ENCODE measurements at regions not wholly inside any gene's neighbourhood (a gene's known extent, or its start where the extent isn't known, plus 50 kb on each side); places are given as distances from the start of the nearest gene placed in this dataset.

DNA sequence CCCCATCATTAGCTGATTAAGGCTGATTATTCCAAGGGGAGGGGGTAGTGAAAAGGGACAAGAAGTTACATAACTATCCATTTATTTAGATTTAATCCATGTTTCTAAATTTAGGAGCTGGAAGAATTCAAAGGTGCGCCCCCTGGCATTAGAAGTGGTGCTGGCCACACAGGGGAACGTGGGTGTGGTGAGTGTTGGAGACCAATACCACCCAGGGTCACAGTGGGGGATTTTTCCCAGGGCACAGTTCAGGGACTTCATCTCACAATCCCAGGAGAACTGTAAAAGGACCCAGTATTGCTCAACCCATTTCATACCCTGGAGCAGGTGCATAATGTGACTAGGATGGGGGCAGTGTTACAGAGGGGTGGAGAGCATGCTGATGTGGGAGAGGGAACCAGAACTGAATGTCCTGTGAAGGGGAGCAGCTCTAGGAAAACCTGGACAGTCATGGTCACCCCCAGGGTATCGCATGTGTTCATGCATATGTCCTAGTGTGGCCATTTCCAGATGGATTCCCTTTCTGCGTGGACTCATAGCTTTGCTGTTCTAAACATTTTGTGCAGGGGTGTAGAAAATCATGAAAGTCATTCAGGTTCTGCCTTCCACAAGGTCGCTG is 110.3 kb downstream of the LSM3 start:
- no peak for DNase-seq

DNA sequence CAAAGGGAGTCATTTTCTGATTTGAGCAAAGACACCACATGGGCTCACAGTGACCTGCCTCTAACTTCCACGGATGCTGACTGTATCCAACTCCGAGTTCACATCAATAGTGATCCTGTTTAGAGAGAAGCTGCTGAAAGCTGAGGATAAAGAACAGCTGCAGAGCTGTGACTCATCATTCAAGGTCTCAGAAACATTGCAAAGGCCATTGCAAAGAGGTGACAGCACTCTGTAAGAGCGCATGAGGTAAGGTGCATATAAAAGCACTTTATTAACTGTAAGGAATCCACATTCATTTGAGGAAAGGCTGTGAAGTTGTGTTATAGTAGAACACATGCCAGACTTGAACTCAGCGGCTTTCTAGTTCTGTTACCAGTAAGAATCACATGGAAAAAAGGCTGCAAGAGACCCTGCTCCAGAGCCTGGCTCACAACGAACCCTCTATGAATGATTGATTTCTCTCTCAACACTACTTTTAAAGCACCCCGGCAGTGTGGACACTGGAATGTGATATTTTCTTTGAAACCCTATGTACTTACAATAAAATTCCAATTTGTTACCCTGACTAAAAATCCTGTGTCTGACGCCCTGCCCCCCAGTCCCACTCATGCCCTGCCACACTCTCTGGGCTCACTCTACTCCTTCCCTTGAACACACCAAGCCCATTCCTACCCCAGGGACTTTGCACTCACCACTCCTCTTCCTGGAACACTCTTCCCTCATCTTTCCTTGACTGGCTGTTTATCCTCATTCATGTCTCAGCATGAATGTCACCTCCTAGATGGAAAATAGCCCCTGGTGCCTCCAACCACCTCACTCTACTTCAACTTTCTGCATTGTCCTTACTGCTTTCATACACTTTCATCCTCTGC is 111.2 kb downstream of the LSM3 start:
- DNase-seq = no peak

DNA sequence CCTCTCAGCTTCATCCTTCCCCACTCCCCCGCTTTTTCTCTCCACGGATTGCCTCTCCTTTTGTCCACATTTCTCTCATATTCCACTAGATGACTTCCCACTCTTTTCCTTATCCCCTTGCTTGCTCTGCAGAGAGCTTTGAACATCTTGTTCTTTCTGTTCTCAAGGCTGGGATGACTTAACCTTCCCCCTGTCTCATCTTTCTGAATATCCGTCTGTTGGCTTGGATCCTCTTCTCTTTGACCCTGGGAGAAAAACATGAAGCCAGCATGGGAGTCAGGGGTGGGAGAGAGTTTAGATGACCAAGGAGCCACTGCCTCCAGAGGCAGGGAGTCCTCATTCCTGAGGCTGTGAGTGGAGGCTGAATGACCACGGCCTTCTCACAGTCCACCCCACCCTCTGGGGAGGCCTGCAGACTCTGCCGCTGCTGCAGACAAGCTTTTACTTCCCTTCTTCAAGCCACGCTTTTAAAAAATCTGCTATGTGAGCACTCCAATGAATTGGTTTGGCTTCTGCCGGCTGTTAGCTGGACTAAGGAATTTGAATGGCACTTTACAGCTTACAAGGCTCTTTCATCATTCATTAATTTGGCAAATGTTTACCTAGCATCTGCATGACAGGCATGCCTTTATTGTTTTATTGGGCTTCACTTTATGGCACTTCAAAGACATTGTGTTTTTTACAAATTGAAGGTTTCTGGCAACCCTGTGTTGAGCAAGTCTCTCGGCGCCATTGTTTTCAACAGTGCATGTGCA is 111.6 kb upstream of the SLC6A6 start:
- DNase-seq = peak; percentile 22

DNA sequence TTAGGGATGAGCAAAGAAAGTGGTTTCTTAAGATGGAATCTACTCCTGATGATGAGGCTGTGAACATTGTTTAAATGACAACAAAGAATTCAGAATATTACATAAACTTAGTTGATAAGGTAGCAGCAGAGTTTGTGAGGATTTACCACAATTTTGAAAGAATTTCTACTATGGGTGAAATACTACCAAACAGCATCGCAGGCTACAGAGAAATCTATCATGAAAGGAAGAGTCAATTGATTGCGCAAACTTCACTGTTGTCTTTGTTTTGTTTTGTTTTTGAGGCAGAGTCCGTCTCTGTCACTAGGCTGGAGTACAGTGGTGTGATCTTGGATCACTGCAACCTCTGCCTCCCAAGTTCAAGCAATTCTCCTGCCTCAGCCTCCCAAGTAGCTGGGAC is 107.4 kb upstream of the SLC6A6 start:
- DNase-seq = no peak

DNA sequence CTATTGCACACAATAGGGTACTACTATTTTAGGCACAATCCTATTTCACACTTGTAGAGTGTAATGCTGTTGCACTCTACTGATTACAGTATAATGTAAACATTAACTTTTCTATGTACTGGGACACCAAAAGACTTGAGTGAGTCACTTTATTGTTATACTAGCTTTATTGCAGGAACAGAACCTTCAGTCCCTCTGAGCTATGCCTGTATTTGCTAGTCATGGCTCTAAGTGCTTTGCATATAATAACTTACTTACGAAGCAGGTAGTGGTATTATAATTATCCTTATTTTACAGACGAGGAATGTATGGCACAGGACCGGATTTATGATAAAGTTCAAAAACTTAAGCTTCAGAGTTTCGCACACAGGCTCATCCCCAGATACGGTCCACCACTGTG is 106.6 kb upstream of the SLC6A6 start:
- DNase-seq = no peak

DNA sequence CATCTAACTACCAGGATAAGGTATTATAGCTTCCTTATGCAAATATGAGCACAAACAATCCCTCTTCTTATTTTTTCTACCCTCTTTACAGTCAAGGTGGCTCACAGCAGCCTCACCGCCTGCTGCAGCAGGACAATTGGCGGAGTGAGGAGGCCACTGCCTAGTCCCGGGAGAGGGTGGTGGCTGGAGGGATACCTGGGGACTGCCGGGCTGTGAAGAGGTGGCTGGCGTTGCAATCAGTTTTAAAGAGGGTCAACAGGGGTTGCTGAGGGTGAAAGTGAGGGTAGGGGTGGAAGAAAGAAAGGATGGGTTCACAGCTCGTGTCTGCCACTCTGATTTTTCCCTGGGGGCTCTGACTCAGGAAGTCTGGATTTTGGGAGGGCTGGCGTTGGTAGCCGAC is 105.1 kb upstream of the SLC6A6 start:
- no peak for DNase-seq

DNA sequence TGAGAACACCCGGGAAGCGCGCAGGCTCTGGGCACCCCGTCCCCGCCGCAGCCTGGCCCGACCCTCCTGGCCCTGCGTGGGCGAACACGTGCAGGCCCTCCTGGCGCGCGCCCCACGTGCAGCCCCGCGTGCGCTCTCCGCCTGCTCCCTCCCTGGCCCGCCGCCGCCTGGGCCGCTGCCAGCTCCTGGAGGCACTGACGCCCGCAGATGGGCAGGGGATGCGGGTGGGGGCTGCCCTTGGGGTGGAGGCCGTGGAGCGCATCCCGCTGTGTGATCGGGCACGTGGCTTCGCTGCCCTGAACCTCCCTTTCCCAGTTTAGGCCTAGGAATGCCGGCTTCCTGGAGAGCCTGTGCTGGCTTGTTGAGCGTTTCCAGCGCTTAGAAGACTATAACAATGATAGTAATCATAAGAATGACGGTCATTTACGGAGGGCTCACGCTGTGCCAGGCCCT is 104.6 kb upstream of the SLC6A6 start:
- DNase-seq = no peak

DNA sequence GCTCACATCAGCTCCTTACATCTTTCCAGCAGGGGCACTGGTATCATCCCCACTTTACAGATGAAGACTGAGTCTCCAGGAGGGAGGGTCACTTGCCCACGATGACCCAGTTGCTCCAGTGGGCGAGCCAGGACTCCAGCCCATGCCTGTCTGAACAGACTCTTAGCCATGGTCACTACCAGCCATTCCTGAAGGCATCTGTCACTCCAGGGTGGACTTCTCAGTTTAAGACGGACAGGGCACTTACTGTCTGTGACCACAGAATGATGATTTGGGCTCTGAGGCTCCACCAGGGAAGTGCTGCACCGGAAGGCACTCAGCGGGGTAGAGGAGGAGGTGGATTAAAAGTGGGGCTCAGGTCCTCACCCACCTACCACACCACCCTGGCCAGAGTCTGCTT is 104.0 kb upstream of the SLC6A6 start:
- DNase-seq = no peak

DNA sequence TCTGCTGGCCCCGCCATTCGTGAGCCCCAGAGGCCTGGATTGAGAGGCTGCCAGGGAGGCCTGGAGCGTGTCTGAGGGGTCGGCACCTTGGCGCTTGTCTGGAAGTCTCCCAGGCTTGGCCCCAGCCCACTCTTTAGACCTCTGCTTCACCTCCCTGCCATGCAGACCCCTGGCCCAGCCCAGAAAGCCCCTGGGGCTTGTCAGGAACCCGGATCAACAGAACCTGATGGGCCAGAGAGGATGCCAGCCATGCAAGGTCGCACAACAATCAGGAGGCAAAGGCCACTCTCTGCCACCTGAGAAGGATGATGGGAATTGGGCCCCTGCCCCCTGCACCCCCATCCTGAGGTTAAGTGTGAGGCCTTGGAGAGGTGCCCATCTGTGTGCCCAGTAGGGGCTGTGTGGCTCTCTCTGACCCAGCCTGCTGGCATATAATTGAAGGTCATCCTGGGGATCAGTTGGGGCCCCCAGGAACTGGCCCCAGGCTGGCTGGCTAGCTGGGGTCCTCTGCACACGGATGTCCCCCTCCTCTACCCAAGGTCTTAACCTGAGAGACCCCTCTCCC is 103.3 kb upstream of the SLC6A6 start:
- no peak for DNase-seq

DNA sequence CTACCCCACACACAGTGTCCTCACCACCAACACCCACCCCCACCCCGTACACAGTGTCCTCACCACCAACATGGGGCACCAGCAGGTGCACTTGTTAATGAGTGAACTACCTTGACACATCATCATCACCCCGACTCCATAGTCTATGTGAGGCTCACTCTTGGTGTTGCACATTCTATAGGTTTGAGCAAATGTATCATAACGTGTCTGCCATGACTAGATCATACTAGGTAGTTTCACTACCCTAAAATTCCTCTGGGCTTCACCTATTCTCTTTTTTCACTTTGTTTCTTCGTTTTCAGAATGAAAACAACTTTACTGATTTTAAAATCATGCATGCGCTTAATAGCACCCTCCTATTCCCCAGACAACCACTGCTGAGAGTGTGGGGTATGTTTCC is 102.6 kb upstream of the SLC6A6 start:
- no peak for DNase-seq

DNA sequence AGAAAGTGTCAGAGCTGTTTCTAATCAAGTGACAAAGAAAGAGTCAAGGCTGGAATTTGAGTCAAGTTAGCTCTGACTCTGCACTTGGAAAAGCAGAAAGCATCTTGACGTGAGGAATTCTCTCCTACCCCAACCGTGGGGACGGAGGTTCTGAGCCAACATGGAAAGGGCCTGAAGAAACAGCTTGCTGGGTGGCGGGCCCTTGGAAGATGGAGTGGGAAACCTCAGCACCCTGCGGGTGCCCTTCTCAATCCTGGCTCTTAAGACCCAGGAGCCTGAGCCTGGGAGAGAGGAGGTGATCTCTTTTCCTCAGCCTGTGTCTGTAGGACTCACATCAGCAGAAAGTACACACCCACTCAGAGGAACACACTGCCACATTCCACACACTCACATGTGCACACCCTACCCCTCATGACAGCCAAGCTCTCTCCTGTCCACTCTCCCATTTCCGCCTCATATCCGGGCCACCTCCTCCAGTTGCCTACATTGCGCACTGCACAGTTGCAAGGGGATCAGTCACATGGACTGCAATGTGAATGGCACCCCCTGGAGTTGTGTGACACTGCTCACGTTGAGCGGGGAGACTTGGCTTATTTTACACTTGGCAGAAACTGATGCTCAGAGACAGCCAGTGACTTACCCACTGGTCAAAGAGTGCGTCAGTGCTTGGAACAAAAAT is 101.5 kb upstream of the SLC6A6 start:
- DNase-seq = no peak

DNA sequence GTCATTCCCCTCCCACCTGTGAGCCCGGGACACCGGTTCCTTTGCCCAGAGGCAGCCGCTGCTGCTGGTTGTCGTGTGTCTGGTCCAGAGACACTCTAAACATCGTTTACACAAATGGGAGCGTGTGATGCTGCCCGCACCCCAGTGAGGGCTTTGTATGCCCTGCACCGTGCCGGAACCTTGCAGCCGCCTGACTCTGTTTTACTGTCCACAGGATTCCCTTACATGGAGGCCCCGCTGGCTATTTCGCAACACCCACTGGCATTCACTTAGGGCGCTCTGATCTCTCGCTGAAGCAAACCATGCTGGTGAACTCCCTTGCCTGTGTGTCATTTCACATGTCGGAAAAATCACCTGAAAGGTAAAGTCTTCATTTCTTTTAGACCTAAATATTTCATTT is 100.8 kb upstream of the SLC6A6 start:
- no peak for DNase-seq

DNA sequence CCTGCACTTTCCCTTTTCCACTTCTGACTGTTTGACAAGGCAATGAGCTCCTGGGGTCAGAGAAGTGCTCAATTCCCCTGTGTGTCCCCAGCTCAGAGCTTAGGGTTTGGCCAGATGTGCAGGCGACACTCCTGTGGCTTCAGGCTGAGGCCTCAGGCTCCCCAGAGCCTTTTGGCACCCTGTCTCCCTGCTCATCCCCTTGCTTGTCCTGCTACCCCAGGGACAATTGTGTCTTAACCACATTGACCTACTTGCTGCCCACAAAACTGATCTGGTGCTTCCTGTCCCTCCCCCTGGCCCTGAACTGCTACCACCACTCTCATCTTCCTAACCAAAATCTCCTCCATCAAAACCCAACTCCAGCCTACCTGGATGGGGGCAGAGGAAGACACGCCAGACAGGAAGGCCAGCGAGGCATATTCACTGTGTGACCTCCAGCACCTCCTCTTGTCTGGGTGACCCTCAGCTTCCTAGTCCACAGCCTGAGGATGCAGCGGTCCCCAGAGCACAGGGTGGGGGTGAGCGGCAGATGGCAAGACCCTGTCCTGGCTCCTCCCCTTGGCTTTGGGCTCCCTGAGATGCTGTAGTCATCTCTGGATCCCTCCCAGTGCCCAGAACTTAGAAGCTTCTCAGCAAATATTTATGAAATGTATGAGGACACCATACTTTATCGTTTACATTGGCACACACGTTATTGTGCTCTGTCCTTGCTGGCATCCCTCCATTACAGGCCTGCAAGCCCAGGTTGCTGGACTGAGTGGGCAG is 98.9 kb upstream of the SLC6A6 start:
- DNase-seq = no peak

DNA sequence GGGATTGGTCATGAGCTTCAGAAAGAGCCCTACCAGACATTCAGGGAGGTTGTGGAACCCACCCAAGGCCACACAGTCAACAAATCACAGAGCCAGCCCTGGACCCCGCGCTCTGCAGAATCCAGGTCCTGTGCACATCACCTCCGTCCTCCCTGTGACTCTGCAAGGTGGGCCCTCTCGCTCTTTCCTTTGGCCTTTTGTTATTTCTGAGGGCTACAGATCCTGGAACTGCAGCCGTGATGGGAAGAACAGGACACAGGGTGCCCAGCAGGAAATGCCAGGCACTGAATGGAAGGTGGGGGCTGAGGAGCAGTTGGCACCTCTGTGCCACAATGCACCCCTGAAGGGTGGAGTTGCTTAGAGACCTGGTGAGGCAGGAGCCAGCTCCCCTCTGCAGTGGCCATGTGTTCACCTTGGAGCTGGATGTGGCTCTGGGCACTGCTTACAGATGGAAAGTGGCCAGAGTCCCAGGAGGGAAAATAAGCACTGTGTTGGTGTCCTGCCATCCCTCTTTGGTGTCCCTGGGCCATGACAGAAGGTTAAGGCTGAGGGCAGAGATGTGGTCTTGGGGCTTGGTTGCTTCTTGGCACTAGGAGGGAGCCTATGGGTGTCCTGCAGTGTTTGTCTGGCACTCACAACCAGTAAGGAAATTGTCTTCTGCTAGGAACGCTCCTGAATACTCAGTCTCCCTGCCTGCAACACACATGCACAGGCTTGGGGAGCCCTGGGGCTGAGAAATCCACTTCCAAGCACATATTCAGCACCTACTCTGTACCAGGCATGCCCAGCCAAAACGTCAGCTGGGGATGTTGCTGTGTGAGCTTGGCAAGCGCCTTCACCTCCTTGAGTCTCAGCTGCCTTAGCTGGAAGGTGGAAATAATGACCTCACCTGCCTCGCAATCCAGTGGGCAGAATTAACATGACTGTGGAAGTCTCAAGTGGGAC is 98.0 kb upstream of the SLC6A6 start:
- DNase-seq = no peak

DNA sequence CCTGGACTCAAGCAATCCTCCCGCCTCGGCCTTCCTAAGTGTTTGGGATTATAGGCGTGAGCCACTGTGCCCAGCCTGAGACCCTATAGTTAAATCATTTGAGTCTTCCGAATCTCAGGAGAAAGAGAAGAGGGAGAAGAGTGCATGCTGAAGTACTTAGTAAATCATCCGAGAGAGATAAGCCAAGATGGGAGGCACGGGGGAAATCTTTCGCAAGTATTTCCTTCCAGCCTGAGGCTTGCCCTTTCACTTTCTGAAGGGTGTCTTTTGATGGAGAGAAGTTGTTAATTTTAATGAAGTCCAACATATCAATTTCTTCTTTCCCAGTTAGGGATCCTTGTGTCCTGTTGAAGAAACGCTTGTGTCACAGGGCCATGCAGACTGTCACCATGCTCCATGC is 97.1 kb upstream of the SLC6A6 start:
- DNase-seq = no peak

DNA sequence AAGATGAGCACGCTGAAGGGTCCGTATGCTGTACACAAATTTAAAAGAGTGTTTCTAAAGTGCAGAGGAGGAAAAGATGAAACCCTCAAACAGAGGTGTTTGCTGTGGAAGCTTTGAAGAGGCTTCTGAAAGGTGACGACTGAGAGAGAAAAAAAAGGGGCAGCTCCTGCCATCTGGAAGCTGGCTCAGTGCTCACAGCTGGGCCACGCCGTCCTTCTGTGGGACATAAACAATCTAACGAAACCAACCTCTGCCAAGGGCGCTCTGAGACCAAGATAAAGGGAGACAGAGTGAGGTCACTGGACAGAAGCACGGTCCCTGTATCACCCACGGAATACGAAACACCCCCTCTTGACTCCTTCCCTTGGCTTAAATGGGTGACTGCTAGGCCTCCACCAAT is 96.3 kb upstream of the SLC6A6 start:
- DNase-seq = no peak

DNA sequence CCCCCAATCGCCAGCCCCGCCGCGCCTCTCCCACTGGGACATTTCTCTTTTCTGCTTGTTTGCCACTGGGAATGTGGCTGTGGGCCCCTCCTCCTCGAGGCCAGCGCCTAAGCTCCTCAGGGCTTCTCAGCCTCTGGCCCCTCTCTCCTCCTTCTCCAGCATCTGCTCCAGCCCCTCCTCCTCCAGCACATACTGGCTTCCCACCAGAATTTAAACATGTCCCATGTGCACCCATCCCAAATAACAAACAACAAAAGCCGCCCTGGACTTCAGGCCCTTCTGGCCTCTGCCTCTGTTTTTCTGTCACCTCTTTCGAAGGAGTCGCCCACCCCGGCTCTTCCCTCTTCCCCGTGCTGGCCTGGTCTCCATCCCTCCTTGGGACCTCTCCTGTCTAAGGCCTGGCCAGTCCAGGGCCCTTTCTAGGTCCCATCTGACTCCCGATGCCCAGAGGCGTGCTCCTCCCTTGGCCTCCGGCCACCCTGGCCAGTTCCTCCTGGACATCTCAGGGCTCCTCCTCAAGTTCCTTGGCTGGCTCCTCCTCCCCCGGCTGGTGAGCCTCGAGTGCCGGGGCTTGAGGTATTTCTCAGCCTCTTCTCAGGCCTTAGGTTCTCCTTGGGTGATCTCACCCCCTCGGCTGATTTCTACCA is 94.6 kb upstream of the SLC6A6 start:
- DNase-seq = no peak

DNA sequence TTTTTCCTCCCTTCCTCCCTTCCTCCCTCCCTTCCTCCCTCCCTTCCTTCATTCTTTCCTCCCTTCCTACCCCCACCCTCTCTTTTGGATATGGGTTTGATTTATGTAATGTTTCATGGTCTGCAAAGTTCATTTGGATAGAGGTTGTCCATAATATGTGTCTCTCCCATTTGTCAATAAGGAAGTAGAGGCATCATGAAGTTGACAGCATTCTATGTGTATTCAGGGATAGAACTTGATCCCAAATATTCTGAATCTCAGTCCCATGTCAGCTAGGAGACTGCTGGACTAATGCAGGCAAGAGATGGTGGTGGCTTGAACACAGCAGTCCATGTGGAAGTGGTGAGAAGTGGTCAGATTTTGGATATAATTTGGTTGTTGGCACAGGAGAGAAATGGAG is 90.7 kb upstream of the SLC6A6 start:
- DNase-seq = no peak

DNA sequence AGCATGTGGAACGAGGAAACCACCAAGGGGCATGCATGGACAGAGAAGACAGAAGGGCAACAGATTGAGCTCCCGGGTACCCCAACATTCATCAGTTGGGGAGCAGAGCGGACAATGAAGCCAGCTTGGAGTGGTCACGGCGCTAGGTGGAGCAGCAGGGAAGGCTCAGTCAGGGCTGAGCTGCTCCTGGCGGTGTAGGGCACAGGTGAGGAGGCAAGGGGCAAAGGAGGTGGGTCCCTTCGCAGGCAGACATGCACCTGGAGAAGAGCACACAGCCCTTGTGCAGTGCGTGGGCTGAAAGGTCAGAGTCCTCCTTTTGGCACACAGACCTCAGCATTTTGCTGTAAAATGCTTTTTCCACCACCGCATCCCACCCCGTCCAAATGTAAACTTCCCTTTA is 90.0 kb upstream of the SLC6A6 start:
- no peak for DNase-seq

DNA sequence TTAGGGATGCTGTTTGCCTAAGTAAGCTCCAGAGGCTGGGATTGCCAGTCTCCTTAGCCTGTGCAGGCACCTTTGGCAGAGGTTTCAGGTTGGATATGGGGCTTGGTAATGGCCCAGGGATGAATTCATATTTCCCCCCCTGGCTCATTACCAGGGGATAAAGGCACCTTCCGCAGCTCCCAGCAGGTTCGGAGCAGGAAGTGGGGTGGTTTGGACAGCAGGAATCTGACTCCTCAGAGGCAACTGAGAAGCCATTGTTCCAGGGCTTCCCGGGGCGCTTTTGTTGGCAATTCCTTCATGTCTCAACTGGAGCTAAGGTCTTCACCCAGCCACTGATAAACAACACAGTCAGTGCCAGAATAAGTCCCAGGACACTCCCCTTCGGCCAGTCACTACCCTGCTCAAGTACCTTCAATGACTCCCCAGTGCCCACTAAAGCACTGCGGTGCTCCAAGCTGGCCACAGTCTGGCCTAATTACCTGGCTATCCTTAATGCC is 85.3 kb upstream of the SLC6A6 start:
- no peak for DNase-seq
